D721Med (cell line): ENCODE measurements at regions not wholly inside any gene's neighbourhood (a gene's known extent, or its start where the extent isn't known, plus 50 kb on each side); places are given as distances from the start of the nearest gene placed in this dataset.
"Not testable (repeated sequence)": the region's sequence is repeated elsewhere in the genome, so short reads cannot be mapped to it uniquely, and the experiment has no call there.

Source experiments
- DNase-seq: peaks from one replicate; pipeline ENCODE4 v3.0.0; 2011; ENCODE audit warnings: low spot score; ENCODE audit not compliant: insufficient read length
- FAIRE-seq: peaks from 2 replicates; lab custom pipeline; 2011; peaks lifted over from hg19 to GRCh38; lab: Jason Lieb, UNC
- TF ChIP-seq, protein P1 (sequence below): IDR thresholded peaks from 2 replicates; pipeline ENCODE4 v1.5.1; 2012; ENCODE audit warnings: mild to moderate bottlenecking, control low read depth; ENCODE audit not compliant: insufficient read depth; ENCODE audit errors: missing control alignments

DNA sequence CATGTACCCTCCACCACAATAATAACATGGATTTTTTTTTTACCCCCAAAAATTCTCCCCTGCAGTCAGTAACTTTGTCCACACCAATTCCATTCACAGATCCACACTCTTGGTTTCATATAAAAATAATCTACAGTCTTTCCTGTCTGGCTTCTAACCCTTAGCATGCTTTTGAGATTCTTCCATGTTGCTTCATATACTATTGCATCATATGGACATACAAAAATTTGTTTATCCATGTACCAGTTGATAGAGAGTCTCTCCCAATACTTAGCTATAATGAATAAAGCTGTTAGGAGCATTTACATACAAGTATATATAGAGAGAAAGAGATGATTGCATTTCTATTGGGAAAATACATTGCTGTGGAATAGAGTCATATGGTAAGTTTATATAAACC is 575.0 kb downstream of the XPNPEP1 start:
- FAIRE-seq (no peak), DNase-seq (no peak)
- TF ChIP-seq, protein P1, sequence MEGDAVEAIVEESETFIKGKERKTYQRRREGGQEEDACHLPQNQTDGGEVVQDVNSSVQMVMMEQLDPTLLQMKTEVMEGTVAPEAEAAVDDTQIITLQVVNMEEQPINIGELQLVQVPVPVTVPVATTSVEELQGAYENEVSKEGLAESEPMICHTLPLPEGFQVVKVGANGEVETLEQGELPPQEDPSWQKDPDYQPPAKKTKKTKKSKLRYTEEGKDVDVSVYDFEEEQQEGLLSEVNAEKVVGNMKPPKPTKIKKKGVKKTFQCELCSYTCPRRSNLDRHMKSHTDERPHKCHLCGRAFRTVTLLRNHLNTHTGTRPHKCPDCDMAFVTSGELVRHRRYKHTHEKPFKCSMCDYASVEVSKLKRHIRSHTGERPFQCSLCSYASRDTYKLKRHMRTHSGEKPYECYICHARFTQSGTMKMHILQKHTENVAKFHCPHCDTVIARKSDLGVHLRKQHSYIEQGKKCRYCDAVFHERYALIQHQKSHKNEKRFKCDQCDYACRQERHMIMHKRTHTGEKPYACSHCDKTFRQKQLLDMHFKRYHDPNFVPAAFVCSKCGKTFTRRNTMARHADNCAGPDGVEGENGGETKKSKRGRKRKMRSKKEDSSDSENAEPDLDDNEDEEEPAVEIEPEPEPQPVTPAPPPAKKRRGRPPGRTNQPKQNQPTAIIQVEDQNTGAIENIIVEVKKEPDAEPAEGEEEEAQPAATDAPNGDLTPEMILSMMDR, result no peak

DNA sequence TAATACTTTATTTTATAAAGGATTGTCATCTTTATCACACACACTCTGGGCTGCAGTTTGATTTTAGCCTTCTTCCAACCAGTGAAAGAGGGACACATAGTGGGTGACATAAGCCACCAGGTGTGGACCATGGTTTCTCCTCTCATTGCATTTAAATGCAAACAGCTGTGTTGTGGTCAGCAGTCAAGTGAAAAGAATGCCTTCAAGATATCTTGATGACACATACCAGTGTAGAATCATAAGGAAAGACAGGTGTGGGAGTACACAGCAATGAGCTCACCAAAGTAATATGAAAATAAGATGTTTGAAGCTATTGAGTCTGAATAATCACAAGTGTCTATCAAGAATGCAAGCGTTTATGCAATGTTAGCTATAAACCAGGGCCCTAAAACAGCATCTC is 580.0 kb downstream of the XPNPEP1 start:
- FAIRE-seq, result no peak
- no peak for DNase-seq
- TF ChIP-seq, protein P1, result no peak

DNA sequence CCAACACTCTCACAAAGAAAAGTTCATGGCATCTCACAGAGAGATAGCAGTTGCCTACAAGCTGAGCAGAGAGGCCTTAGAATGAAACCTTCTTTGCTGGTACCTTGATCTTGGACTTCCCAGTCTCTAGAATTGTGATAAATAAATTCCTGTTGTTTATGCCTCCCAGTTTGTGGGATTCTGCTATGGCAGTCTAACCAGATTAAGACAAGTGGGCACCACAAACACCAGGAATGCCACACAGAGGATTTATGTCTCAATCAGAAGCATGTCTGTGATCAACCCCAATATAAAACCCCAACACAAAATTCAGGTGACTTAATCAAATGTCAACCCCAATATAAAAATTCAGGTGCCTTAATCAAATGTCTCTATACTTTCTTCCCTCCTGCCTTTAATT is 581.3 kb downstream of the XPNPEP1 start:
- no peak for DNase-seq
- TF ChIP-seq, protein P1, result no peak
- no peak for FAIRE-seq

DNA sequence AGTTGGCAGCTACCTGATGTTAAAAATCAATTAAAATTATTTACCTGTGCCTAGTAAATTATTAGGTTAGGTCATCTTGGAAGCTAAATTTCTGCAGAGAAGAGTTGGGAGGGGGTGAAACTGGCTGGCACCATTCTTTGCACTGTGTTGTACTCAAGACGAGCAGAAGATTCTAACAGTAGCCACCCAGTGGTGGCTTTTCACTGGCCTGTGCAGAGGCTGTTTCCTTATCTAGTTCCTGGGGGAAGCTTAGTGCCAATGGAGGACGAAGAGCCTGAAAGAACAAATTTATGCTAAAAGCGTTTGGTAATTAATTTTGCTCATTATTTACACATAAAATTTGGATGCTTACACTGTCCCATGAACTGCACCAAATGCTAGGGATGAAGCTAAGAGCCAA is 595.3 kb downstream of the XPNPEP1 start:
- DNase-seq, result no peak
- FAIRE-seq, result no peak
- TF ChIP-seq, protein P1, result no peak

DNA sequence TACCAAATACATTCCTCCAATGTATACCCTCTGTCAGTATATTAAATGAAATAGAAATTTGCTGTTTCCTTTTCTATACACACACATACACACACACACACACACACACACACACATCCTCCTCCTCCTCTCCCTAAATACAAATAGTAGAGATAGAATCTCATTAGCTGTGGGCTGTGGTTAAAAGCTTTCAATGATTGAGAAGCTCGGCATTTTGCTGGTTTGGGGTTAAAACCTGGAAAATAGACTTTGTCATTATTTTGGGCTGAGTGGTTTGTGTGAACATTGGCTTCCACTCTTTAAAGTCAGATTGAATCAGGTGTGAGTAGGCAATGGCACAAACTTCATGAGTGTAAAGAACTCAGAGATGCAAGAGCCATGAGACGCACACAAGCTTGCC is 596.0 kb downstream of the XPNPEP1 start:
- no peak for FAIRE-seq

DNA sequence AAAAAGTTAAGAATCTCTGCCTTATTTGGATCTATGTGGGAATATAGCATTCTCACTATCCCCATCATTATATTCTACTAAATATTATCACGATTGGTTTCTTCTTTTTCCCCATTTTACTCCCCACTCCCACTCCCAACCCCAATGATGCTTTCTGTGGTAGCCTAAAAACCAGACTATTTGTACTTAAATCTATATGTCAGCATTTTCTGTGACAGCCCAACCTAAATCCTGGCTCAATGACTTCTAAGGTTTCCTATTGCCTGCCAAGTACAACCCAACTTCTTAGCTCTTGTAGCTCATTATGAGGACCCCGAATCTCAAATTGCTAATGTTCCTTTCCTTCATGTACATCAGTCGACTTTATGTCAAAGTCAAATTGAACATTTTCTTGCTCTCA is 598.6 kb downstream of the XPNPEP1 start:
- no peak for FAIRE-seq
- DNase-seq, result no peak
- TF ChIP-seq, protein P1, result no peak

More for the DNA sequence above, 596.0 kb downstream of the XPNPEP1 start:
- TF ChIP-seq, protein P1, result no peak
- no peak for DNase-seq

DNA sequence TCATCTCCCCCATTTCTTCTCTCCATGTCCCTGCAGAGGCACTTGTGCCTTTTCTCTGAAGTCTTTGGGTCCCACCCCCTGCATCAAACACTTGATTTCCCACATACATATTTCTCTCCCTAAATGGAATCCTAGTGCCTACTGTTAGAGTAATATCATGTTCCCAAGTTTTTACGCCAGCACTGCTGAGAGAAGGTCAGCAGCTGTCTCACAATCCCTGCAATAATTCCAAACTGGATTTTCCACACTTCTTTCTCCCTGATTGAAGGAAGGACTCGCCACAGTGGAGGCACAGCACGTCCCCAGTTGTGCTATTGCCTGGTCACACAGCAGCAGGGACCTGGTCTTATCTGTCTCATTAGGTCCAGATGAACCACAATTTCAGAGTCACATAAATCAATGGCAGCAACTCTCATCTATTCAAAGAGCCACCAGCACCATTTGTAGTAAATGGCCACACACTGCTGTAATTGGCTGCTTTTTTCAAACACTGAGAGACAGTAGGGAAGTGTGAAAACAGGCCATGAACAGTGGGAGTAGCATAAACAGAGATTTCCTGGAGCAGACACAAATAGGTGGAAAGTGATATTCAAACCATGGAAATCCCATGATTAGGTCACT is 605.5 kb downstream of the XPNPEP1 start:
- FAIRE-seq (no peak), DNase-seq (no peak)
- TF ChIP-seq, protein P1, result no peak

DNA sequence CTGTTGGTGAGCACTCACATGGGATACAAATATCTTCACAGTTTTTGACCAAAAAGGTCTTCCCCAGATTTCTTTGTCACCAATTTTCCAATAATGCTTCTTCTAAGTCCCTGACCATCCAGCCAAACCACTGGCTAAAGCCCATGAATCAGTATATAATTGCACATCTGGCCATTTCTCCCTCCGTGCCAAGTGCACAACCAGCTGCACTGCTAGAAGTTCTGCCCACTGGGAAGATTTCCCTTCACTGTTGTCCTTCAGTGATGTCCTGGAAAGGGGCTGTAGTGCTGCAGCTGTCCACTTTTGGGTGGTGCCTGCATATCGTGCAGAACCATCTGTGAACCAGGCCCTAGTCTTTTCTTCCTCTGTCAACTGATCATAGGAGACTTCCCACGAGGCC is 609.3 kb downstream of the XPNPEP1 start:
- DNase-seq, FAIRE-seq: not testable (repeated sequence)

DNA sequence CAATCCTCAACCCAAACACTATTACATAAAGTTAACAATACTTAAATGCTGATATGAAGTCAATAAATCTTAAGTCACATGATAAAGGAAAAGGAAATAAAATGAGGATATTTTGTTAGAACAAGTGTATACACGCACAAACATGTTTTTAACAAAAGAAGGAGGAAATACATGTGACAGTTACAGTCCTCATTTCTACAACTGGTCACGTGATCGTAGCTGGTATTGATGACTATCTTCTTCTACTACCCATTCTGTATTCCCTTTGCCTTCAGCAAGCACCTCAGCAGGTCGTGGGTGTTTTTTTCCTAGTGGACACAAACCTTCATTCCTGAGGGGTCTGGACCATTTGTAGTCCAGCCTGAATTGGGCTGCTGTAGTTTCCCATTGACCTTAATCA is 610.8 kb downstream of the XPNPEP1 start:
- FAIRE-seq, DNase-seq: not testable (repeated sequence)
